ENCODE measurements at regions not wholly inside any gene's neighbourhood (a gene's known extent, or its start where the extent isn't known, plus 50 kb on each side); places are given as distances from the start of the nearest gene placed in this dataset.

- no peak for TF ChIP-seq CTCF (conservative IDR thresholded peaks at IDR 0.05; ENCODE audit: low read depth)
- DNase-seq (ENCODE audit: low spot score) = peak; percentile 36
- CTCF ChIA-PET = interaction anchor here (0.6 to 0.7 kb wide), 2 partner anchors 81 to 194 kb away, joined by 4 read pairs; no protein-coding TSS in a partner anchor
- POLR2A ChIA-PET (ENCODE audit: low non-redundant PET) = no interaction called here
- H3K27ac ChIP-seq = peak overlapping the region; percentile 52
These were observed 58.5 kb downstream of the DLL1 start for GRCh38 chr6:170232186-170233002.

GRCh38 chr6:170231293-170232185 is 59.3 kb downstream of the DLL1 start:
- peak; percentile 36 for DNase-seq (ENCODE audit: low spot score)
- POLR2A ChIA-PET (ENCODE audit: low non-redundant PET) = no interaction called here
- CTCF ChIA-PET = interaction anchor here (0.6 to 0.7 kb wide), 2 partner anchors 80 to 194 kb away, joined by 4 read pairs; no protein-coding TSS in a partner anchor
- no peak for TF ChIP-seq CTCF (conservative IDR thresholded peaks at IDR 0.05; ENCODE audit: low read depth)
- H3K27ac ChIP-seq = peak overlapping the region; percentile 52

- CTCF ChIA-PET = no interaction called here
- POLR2A ChIA-PET (ENCODE audit: low non-redundant PET) = no interaction called here
- no peak for DNase-seq (ENCODE audit: low spot score)
- no peak for TF ChIP-seq CTCF (conservative IDR thresholded peaks at IDR 0.05; ENCODE audit: low read depth)
- H3K27ac ChIP-seq = peak overlapping the region; percentile 52; the same call in 1 of the 2 replicates
These were observed 60.2 kb downstream of the DLL1 start for GRCh38 chr6:170230520-170231292.

- no peak for DNase-seq (ENCODE audit: low spot score)
- no peak overlapping the region; the same call in 1 of the 2 replicates for H3K27ac ChIP-seq
- no peak for TF ChIP-seq CTCF (conservative IDR thresholded peaks at IDR 0.05; ENCODE audit: low read depth)
- ChIA-PET CTCF (interaction anchor here (0.6 kb wide), 1 partner anchor 37 kb away, joined by 3 read pairs; no protein-coding TSS in a partner anchor), POLR2A (ENCODE audit: low non-redundant PET) (no interaction called here)
These were observed 60.9 kb downstream of the DLL1 start for GRCh38 chr6:170229851-170230519.

GRCh38 chr6:170229396-170229795 is 61.5 kb downstream of the DLL1 start:
- CTCF ChIA-PET = no interaction called here
- POLR2A ChIA-PET (ENCODE audit: low non-redundant PET) = no interaction called here
- DNase-seq (ENCODE audit: low spot score) = no peak
- peak overlapping the region; percentile 100 for H3K27ac ChIP-seq
- no peak for TF ChIP-seq CTCF (conservative IDR thresholded peaks at IDR 0.05; ENCODE audit: low read depth)

All from RWPE1 (cell line).